ENCODE measurements at regions not wholly inside any gene's neighbourhood (a gene's known extent, or its start where the extent isn't known, plus 50 kb on each side); places are given as distances from the start of the nearest gene placed in this dataset.

DNA sequence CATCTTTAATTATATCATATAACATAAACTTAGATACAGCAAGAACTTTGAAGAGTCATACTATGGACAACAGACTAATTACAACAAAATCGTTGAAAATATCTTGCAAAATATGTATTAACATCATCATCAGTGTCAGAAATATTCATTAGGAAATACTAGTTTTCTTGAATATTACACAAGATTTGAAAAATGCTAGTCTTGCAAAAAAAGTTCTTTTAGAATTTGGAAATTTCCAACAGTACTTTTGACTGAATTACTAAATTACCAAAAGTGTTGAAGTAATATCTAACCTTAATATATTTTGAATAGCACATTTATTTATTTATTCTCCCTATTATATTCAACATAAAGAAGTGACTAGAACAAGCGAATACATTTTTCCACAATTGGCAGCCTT is 1224.8 kb upstream of the EYS start:
- TF ChIP-seq, protein P1, sequence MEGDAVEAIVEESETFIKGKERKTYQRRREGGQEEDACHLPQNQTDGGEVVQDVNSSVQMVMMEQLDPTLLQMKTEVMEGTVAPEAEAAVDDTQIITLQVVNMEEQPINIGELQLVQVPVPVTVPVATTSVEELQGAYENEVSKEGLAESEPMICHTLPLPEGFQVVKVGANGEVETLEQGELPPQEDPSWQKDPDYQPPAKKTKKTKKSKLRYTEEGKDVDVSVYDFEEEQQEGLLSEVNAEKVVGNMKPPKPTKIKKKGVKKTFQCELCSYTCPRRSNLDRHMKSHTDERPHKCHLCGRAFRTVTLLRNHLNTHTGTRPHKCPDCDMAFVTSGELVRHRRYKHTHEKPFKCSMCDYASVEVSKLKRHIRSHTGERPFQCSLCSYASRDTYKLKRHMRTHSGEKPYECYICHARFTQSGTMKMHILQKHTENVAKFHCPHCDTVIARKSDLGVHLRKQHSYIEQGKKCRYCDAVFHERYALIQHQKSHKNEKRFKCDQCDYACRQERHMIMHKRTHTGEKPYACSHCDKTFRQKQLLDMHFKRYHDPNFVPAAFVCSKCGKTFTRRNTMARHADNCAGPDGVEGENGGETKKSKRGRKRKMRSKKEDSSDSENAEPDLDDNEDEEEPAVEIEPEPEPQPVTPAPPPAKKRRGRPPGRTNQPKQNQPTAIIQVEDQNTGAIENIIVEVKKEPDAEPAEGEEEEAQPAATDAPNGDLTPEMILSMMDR (IDR thresholded peaks at IDR 0.05; ENCODE audit: low read depth, low read length), result no peak
- TF ChIP-seq EZH2phosphoT487 (IDR thresholded peaks at IDR 0.05; ENCODE audit: low read depth), result no peak
